ENCODE measurements at regions not wholly inside any gene's neighbourhood (a gene's known extent, or its start where the extent isn't known, plus 50 kb on each side); places are given as distances from the start of the nearest gene placed in this dataset.

GRCh38 chr1:60273185-60273584 lies 199.6 kb upstream of the C1orf87 start:
- WGBS (ENCODE audit: extremely low coverage, insufficient read length, low lambda C conversion rate): no CpG with 5 or more reads among the region's 1 CpG
- Mint-ChIP-seq H3K9me3 (peaks cover 0 to 2% of the 10 kb centered on the region in 2 experiments; a peak in 2 of 5 replicates), H3K4me1 (no peaks in the 10 kb centered on the region), H3K4me3 (no peak overlapping the region), H3K27me3 (ENCODE audit: low read depth) (no peaks in the 10 kb centered on the region), H3K27ac (no peak overlapping the region), H3K36me3 (ENCODE audit: insufficient read depth in 1 of 3, low read depth in 3 of 3) (no peaks in the 10 kb centered on the region)
- Histone ChIP-seq H3K56ac (ENCODE audit: insufficient read length, low read depth, low read length) (no peak overlapping the region), H4K8ac (replicated peaks; ENCODE audit: insufficient read length, low read depth, low read length) (no peak overlapping the region), H3K79me1 (ENCODE audit: insufficient read depth, low read depth, low read length, poor library complexity, severe bottlenecking) (no peaks in the 10 kb centered on the region), H3K79me2 (ENCODE audit: insufficient read depth, low read length) (no peaks in the 10 kb centered on the region), H3K27ac (ENCODE audit: insufficient read length, low read depth, low read length) (no peak overlapping the region), H3K23ac (ENCODE audit: insufficient read length, low read depth, low read length) (no peak overlapping the region), H3T11ph (ENCODE audit: low read length) (no peak overlapping the region), H4K91ac (ENCODE audit: insufficient read length, low read depth, low read length) (no peak overlapping the region), H2BK5ac (ENCODE audit: insufficient read length, low read length) (no peak overlapping the region), H2BK120ac (ENCODE audit: low read depth, low read length, poor library complexity, severe bottlenecking) (no peak overlapping the region), H3K9me3 (ENCODE audit: control insufficient read depth, low read depth, low read length) (no peaks in the 10 kb centered on the region), H3K4me2 (ENCODE audit: insufficient read depth, insufficient read length, low read length) (no peak overlapping the region), H2AK5ac (ENCODE audit: insufficient read length, low read length) (no peak overlapping the region), H2BK12ac (ENCODE audit: insufficient read length, low read depth, low read length) (no peak overlapping the region), H3K27me3 (ENCODE audit: insufficient read depth, low read length) (no peaks in the 10 kb centered on the region; the same call in 1 of the 2 replicates), H3K4me1 (ENCODE audit: insufficient read depth, low read length) (no peaks in the 10 kb centered on the region), H3K4ac (ENCODE audit: low read depth, low read length) (no peak overlapping the region), H3K14ac (ENCODE audit: insufficient read depth, low read length) (no peak overlapping the region), H2AFZ (ENCODE audit: low read length) (no peak overlapping the region), H3K9ac (ENCODE audit: extremely low read depth, insufficient read length, low read length) (no peak overlapping the region), H3K23me2 (ENCODE audit: insufficient read length, low read depth, low read length, poor library complexity, severe bottlenecking) (no peaks in the 10 kb centered on the region), H2BK20ac (ENCODE audit: low read depth, low read length, poor library complexity, severe bottlenecking) (no peak overlapping the region), H3K18ac (ENCODE audit: insufficient read length, low read depth, low read length) (no peak overlapping the region), H2BK15ac (ENCODE audit: low read depth, low read length) (no peak overlapping the region), H4K20me1 (ENCODE audit: control insufficient read depth, insufficient read depth, insufficient read length) (no peaks in the 10 kb centered on the region), H4K5ac (ENCODE audit: insufficient read length, low read depth, low read length) (no peak overlapping the region)
- DNase-seq: no peak
- TF ChIP-seq, protein P1, sequence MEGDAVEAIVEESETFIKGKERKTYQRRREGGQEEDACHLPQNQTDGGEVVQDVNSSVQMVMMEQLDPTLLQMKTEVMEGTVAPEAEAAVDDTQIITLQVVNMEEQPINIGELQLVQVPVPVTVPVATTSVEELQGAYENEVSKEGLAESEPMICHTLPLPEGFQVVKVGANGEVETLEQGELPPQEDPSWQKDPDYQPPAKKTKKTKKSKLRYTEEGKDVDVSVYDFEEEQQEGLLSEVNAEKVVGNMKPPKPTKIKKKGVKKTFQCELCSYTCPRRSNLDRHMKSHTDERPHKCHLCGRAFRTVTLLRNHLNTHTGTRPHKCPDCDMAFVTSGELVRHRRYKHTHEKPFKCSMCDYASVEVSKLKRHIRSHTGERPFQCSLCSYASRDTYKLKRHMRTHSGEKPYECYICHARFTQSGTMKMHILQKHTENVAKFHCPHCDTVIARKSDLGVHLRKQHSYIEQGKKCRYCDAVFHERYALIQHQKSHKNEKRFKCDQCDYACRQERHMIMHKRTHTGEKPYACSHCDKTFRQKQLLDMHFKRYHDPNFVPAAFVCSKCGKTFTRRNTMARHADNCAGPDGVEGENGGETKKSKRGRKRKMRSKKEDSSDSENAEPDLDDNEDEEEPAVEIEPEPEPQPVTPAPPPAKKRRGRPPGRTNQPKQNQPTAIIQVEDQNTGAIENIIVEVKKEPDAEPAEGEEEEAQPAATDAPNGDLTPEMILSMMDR (conservative IDR thresholded peaks at IDR 0.05): no peak
